ENCODE measurements at regions not wholly inside any gene's neighbourhood (a gene's known extent, or its start where the extent isn't known, plus 50 kb on each side); places are given as distances from the start of the nearest gene placed in this dataset.

DNA sequence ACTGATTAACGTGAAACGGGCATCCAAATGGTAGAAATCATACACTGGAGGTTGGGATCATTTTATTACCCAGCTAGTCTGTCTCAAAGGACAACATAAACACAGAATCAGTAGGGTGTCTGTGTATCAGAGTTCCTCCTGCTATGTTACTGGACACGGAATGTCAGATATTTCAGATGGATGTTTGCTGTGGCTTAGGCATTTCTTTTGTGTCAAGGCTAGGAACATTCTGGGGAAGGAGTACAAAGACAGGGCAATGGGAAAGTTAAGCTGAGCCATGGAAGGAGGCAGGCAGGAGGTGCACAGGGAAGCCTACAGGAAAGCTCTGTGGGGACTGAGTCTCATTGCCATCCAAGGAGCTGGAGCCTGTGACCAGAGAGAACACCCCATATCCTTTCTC, 254.6 kb downstream of the C12orf75 start:
- TF ChIP-seq, protein P1, sequence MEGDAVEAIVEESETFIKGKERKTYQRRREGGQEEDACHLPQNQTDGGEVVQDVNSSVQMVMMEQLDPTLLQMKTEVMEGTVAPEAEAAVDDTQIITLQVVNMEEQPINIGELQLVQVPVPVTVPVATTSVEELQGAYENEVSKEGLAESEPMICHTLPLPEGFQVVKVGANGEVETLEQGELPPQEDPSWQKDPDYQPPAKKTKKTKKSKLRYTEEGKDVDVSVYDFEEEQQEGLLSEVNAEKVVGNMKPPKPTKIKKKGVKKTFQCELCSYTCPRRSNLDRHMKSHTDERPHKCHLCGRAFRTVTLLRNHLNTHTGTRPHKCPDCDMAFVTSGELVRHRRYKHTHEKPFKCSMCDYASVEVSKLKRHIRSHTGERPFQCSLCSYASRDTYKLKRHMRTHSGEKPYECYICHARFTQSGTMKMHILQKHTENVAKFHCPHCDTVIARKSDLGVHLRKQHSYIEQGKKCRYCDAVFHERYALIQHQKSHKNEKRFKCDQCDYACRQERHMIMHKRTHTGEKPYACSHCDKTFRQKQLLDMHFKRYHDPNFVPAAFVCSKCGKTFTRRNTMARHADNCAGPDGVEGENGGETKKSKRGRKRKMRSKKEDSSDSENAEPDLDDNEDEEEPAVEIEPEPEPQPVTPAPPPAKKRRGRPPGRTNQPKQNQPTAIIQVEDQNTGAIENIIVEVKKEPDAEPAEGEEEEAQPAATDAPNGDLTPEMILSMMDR (IDR thresholded peaks at IDR 0.05; ENCODE audit: extremely low read depth, missing control alignments): no peak
- DNase-seq (ENCODE audit: low spot score): no peak

DNA sequence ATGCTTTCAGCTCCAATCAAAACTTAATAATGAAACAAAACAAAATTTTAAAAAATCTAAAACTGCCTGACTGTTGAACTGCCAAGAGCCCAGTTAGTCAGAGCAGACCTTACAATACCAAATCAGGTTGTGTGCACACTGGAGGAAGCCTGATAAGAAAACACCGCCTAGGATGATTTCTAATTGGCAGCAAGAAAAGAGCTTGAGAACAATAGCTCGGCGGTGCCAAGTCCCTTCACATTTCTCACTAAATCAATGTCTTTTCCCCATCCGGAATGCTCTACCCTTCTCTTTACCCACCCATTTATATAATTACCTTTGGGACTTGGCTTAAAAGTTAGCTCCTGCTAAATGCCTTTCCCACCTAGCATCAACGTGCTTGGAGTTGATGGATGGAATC, 256.7 kb downstream of the C12orf75 start:
- TF ChIP-seq, protein P1 (IDR thresholded peaks at IDR 0.05; ENCODE audit: extremely low read depth, missing control alignments): no peak
- no peak for DNase-seq (ENCODE audit: low spot score)

DNA sequence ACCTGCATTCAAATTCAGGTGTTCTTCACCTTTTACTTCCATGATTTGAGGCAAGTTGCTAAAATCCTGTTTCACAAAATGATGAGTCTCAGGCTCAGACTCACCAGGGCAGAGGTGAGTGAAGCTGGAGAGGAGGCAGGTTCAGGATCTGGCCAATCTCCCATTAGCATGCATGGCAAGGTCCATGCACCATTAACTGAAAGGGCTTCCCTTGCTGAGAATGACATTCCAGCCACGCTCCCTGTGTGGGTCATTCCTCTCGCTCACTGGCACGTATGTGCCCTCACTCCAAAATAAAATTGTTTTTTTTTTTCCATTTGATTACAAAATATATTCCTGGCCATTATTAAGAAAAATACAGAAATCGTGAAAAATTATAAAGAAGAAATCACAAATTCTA, 257.6 kb downstream of the C12orf75 start:
- DNase-seq (ENCODE audit: low spot score): no peak
- TF ChIP-seq, protein P1 (IDR thresholded peaks at IDR 0.05; ENCODE audit: extremely low read depth, missing control alignments): no peak

DNA sequence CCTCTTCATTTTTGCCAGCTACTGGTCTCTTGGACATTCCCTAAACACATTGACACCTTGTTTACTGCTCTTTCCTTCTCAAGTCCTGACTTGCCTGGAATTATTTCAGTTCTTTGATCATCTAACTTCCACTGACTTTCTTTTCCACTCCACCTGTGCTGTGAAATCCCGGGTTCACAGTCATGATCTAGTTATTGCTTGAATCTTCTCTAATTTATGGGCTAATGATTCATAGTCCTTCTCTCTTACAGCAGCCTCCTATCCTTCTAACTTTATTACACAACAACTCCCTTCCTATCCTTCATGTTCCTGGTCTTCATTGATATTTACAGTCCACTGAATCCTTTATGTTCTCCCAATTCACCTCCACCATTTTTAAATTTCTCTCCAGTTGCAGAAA, 260.1 kb downstream of the C12orf75 start:
- TF ChIP-seq, protein P1 (IDR thresholded peaks at IDR 0.05; ENCODE audit: extremely low read depth, missing control alignments): no peak
- DNase-seq (ENCODE audit: low spot score): no peak

DNA sequence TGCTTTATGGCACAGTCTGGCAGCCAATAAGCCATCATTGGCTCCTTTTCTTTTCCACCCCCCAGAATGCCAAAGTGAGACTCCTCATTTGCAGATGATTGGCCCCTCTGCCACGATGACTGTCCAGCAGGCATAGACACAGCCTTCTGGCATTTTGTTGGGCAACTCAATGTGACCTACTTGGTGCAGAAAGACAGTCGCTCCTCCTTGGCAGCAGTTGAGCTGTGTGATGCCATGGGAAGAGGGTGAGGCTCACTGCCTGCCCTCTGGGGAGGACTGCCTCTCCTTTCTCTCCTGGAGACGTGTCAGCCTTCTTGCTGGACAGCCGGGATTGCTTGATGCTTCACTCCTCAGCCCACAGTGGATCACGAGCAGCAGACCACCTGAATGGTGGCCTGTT, 264.9 kb downstream of the C12orf75 start:
- no peak for DNase-seq (ENCODE audit: low spot score)

DNA sequence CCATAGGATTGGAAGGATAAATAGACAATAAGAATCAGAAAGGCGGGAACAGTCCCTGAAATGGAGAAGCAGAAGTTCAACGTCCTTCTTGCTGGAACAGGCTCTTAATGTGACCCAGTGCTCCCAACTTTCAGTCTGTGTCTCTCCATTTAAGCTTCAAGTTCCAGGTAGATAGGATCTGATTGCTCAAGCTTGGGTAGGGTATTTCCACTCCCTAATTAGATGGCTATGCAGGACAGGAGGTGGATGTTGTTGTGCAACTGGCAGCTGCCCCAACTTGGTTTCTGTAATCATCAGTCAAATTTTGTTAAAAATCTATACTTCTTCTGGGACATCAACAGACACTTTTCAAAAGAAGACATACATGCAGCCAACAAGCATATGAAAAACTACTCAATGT, 266.2 kb downstream of the C12orf75 start:
- DNase-seq (ENCODE audit: low spot score): no peak
- TF ChIP-seq, protein P1 (IDR thresholded peaks at IDR 0.05; ENCODE audit: extremely low read depth, missing control alignments): no peak

More for the DNA sequence above, 264.9 kb downstream of the C12orf75 start:
- TF ChIP-seq, protein P1 (IDR thresholded peaks at IDR 0.05; ENCODE audit: extremely low read depth, missing control alignments): no peak

DNA sequence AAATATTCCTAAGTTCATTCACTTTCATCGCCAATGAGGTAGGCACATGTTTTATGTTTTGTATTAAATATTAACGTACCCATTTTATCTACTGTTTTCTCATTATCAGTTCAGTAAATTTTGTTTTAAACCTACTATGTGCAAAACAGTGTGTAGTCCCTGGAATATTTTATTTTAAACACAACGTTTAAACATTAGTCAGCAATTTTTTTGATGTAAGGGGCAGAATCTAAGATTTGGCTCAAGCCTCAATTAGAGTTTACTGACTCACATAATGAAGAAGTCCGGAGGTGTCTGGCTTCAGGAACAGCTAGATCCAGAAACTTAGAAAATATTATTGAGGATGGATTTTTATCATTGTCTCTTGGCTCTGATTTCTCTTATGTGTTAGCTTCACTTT, 267.5 kb downstream of the C12orf75 start:
- TF ChIP-seq, protein P1 (IDR thresholded peaks at IDR 0.05; ENCODE audit: extremely low read depth, missing control alignments): no peak
- DNase-seq (ENCODE audit: low spot score): no peak

Measured in GM20000 (cell line).